GM12878 (cell line): ENCODE measurements at regions not wholly inside any gene's neighbourhood (a gene's known extent, or its start where the extent isn't known, plus 50 kb on each side); places are given as distances from the start of the nearest gene placed in this dataset.

Source experiments
- ATAC-seq: fragments of 200-7000 bp; cut with Tn5 transposase; 3 replicates; pipeline ENCODE4 v1.9.1; 2020; ENCODE audit warnings: mild to moderate bottlenecking, moderate library complexity
- BruUV-seq: library from RNA; stranded (reverse); fragments of 400-500 nt; replicated peaks from 2 replicates; lab custom pipeline; 2021; lab: Mats Ljungman, UMichigan
- CTCF ChIA-PET: fragments of 300-600 bp; sonication (Branson Sonifier 250); formaldehyde crosslinking; extraction: SDS; loops from one replicate; lab custom pipeline; 2021; ENCODE audit warnings: inconsistent platforms; lab: Yijun Ruan, JAX
- POLR2A ChIA-PET: fragments of 350-600 bp; formaldehyde crosslinking; extraction: SDS; loops from one replicate; lab custom pipeline; 2021; ENCODE audit warnings: inconsistent platforms; lab: Charles Lee
- RAD21 ChIA-PET: fragments of 300-600 bp; sonication (Branson Sonifier 250); formaldehyde crosslinking; loops from one replicate; lab custom pipeline; 2023; ENCODE audit warnings: antibody characterized with exemption; ENCODE audit not compliant: unreplicated experiment; lab: Charles Lee
- SMC1A ChIA-PET: fragments of 300-600 bp; sonication (Branson Sonifier 250); formaldehyde crosslinking; loops from one replicate; lab custom pipeline; 2023; ENCODE audit not compliant: unreplicated experiment, uncharacterized antibody; lab: Charles Lee
- DNase-seq: peaks from one replicate; pipeline ENCODE4 v3.0.0-alpha.2; 2011; ENCODE audit warnings: low read depth, low spot score
- FAIRE-seq: peaks from 3 replicates; lab custom pipeline; 2011; peaks lifted over from hg19 to GRCh38; lab: Jason Lieb, UNC
- H2AFZ ChIP-seq: 2 replicates; pipeline ENCODE4 v1.6.0; 2011; ENCODE audit warnings: low read depth, low read length, control low read depth; ENCODE audit not compliant: control insufficient read depth
- H3K27ac ChIP-seq: 2 replicates; pipeline ENCODE4 v1.5.1; 2011; ENCODE audit warnings: control low read depth; ENCODE audit not compliant: control insufficient read depth, insufficient read depth
- H3K27me3 ChIP-seq, 2 experiments: replicated peaks in 1 of 2; 2 replicates each; pipeline versions ENCODE4 v1.6.0 to v1.6.1; 2011; ENCODE audit warnings: low read length in 1 of 2; ENCODE audit not compliant: control insufficient read depth in 2 of 2, insufficient read depth in 2 of 2
- H3K36me3 ChIP-seq, 2 experiments: 2 replicates each; pipeline ENCODE4 v1.5.1; 2011; ENCODE audit warnings: low read length in 1 of 2; ENCODE audit not compliant: control insufficient read depth in 2 of 2, insufficient read depth in 2 of 2
- H3K4me1 ChIP-seq: 2 replicates; pipeline ENCODE4 v1.6.1; 2011; ENCODE audit warnings: mild to moderate bottlenecking, low read length, moderate library complexity, mixed read lengths; ENCODE audit not compliant: control insufficient read depth, insufficient read depth
- H3K4me2 ChIP-seq: 2 replicates; pipeline ENCODE4 v1.6.0; 2011; ENCODE audit warnings: control low read depth; ENCODE audit not compliant: control insufficient read depth, insufficient read depth
- H3K4me3 ChIP-seq: fragments of 200-600 bp; sonication (generic); 2 replicates; pipeline ENCODE4 v1.5.1; 2016
- H3K79me2 ChIP-seq: 2 replicates; pipeline ENCODE4 v1.6.0; 2011; ENCODE audit warnings: low read length; ENCODE audit not compliant: control insufficient read depth, insufficient read depth
- H3K9ac ChIP-seq: 2 replicates; pipeline ENCODE4 v1.8.0; 2011; ENCODE audit warnings: low read length, control low read depth, mixed read lengths; ENCODE audit not compliant: control insufficient read depth, insufficient read depth
- H3K9me3 ChIP-seq: replicated peaks from 3 replicates; pipeline ENCODE4 v1.5.1; 2011; ENCODE audit warnings: mild to moderate bottlenecking, low read length; ENCODE audit not compliant: control insufficient read depth, insufficient read depth
- H4K20me1 ChIP-seq: 2 replicates; pipeline ENCODE4 v1.6.0; 2011; ENCODE audit not compliant: control insufficient read depth, insufficient read depth
- BRCA1 ChIP-seq: IDR thresholded peaks from 2 replicates; pipeline ENCODE4 v1.6.1; 2011; ENCODE audit warnings: low read depth, low read length, improper control_type of control experiment
- GABPA ChIP-seq: IDR thresholded peaks from 2 replicates; pipeline ENCODE4 v1.6.1; 2014; ENCODE audit warnings: antibody characterized with exemption, low read depth, mild to moderate bottlenecking, inconsistent platforms
- KDM1A ChIP-seq: fragments of 200-600 bp; sonication (generic); IDR thresholded peaks from 2 replicates; pipeline ENCODE4 v1.6.1; 2016; ENCODE audit warnings: borderline replicate concordance
- KLF5 ChIP-seq: fragments of 450-650 bp; IDR thresholded peaks from 2 replicates; pipeline ENCODE4 v1.6.1; 2014; ENCODE audit warnings: mild to moderate bottlenecking; ENCODE audit not compliant: partially characterized antibody
- NFYB ChIP-seq: IDR thresholded peaks from 2 replicates; pipeline ENCODE4 v1.6.1; 2011; ENCODE audit warnings: low read depth, mild to moderate bottlenecking, low read length, improper control_type of control experiment, moderate library complexity; ENCODE audit not compliant: insufficient read depth
- PAX5 ChIP-seq: IDR thresholded peaks from 2 replicates; pipeline ENCODE4 v1.6.1; 2011; ENCODE audit warnings: low read depth, low read length, borderline replicate concordance
- POLR2AphosphoS5 ChIP-seq: IDR thresholded peaks from 2 replicates; pipeline ENCODE4 v1.6.1; 2011; ENCODE audit warnings: mild to moderate bottlenecking, low read length, inconsistent platforms
- SMAD5 ChIP-seq: IDR thresholded peaks from 2 replicates; pipeline ENCODE4 v1.6.1; 2016; ENCODE audit warnings: antibody characterized with exemption, low read depth
- SMC3 ChIP-seq: IDR thresholded peaks from 2 replicates; pipeline ENCODE4 v1.6.1; 2011; ENCODE audit warnings: low read length, improper control_type of control experiment, borderline replicate concordance
- ZBED1 ChIP-seq: IDR thresholded peaks from 2 replicates; pipeline ENCODE4 v1.6.1; 2016; ENCODE audit warnings: borderline replicate concordance
- WGBS: methylation state at CpG from one replicate; pipeline ENCODE4 v1.1.6; 2016; ENCODE audit warnings: low lambda C conversion rate; ENCODE audit not compliant: insufficient replicate concordance, insufficient coverage; ENCODE audit errors: missing lambda C conversion rate; 5-methylcytosine and 5-hydroxymethylcytosine counted together
- in situ Hi-C: fragments of 300-500 bp; cut with MboI; formaldehyde crosslinking; loops from 9 replicates; pipeline ENCODE4 v1.14.3; 2018; ENCODE audit warnings: mixed read lengths
- intact Hi-C: fragments of 100-400 bp; cut with micrococcal nuclease; formaldehyde crosslinking; loops from one replicate; pipeline ENCODE4 v1.14.2; 2022; ENCODE audit not compliant: unreplicated experiment

- Histone ChIP-seq H4K20me1 (no peaks in the 10 kb centered on the region), H3K79me2 (no peaks in the 10 kb centered on the region), H3K4me1 (no peaks in the 10 kb centered on the region), H3K36me3 (no peaks in the 10 kb centered on the region), H3K9me3 (no peaks in the 10 kb centered on the region), H3K27ac (no peak overlapping the region), H3K4me3 (no peak overlapping the region), H3K9ac (no peak overlapping the region), H2AFZ (no peak overlapping the region), H3K27me3 (no peaks in the 10 kb centered on the region), H3K4me2 (no peak overlapping the region)
- FAIRE-seq (no peak), DNase-seq (no peak), ATAC-seq (no peak)
- no peak for TF ChIP-seq GABPA
- TF ChIP-seq SMC3, result no peak
- TF ChIP-seq KLF5, result no peak
- TF ChIP-seq SMAD5, result no peak
- no peak for TF ChIP-seq KDM1A
- TF ChIP-seq POLR2AphosphoS5, result no peak
- TF ChIP-seq ZBED1, result no peak
- TF ChIP-seq PAX5, result no peak
- no peak for TF ChIP-seq NFYB
- no TSS peak for BruUV-seq
- POLR2A ChIA-PET, result no interaction called here
- RAD21 ChIA-PET, result no interaction called here
- SMC1A ChIA-PET, result no interaction called here
- in situ Hi-C loops (no loop called here), intact Hi-C loops (no loop called here)
- CTCF ChIA-PET, result no interaction called here
- 37% methylated on average over 3 of the region's 3 CpGs for WGBS
Measured at GRCh38 chr15:62573876-62574275, 408.8 kb upstream of the C2CD4B start.

- H3K9ac ChIP-seq, result no peak overlapping the region
- no peaks in the 10 kb centered on the region for H4K20me1 ChIP-seq
- in situ Hi-C loops, result no loop called here
- DNase-seq (no peak), FAIRE-seq (no peak), ATAC-seq (no peak)
- ChIA-PET CTCF (no interaction called here), POLR2A (no interaction called here), SMC1A (no interaction called here)
- BruUV-seq, result no TSS peak
- no peak overlapping the region for H3K4me2 ChIP-seq
- H3K27me3 ChIP-seq, result no peaks in the 10 kb centered on the region; a peak in 1 of 4 replicates
- H3K36me3 ChIP-seq, result no peaks in the 10 kb centered on the region
- H3K4me1 ChIP-seq, result no peaks in the 10 kb centered on the region
- no peak for TF ChIP-seq BRCA1
- TF ChIP-seq, all 136 proteins: peak for 0
- Histone ChIP-seq H2AFZ (no peak overlapping the region), H3K9me3 (no peaks in the 10 kb centered on the region), H3K79me2 (no peaks in the 10 kb centered on the region), H3K4me3 (no peak overlapping the region), H3K27ac (no peak overlapping the region)
- intact Hi-C loops, result no loop called here
- RAD21 ChIA-PET, result no interaction called here
- WGBS, result 74% methylated on average over 6 of the region's 6 CpGs
Measured at GRCh38 chr15:62578546-62578945, 413.5 kb upstream of the C2CD4B start.
